GM21723 (cell line): ENCODE measurements at regions not wholly inside any gene's neighbourhood (a gene's known extent, or its start where the extent isn't known, plus 50 kb on each side); places are given as distances from the start of the nearest gene placed in this dataset.
"Not testable (repeated sequence)": the region's sequence is repeated elsewhere in the genome, so short reads cannot be mapped to it uniquely, and the experiment has no call there.

Experiments
- ATAC-seq: cut with Tn5 transposase; IDR thresholded peaks from one replicate; pipeline ENCODE4 v1.9.1; 2021; ENCODE audit warnings: mild to moderate bottlenecking, moderate library complexity; ENCODE audit not compliant: unreplicated experiment

DNA sequence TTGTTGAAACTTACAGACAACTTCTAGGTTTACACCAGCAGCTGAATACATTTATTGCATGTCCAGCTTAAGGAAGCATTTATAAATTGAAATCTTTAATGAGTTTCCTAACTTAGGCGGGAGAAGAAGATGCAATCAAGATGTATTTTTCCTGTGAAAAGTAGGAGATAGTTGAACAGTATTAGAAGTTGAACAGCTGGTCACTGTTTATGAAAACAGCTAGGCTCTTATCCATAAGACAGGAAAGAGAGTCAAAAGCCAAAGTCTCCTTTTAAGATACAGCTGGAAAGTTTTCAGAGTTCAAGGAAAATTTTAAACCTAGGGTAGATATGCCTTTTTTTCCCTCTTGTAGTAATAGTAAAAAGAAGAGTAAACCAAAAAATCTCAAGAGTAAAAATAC, 236.1 kb upstream of the FERD3L start:
- ATAC-seq: no peak

DNA sequence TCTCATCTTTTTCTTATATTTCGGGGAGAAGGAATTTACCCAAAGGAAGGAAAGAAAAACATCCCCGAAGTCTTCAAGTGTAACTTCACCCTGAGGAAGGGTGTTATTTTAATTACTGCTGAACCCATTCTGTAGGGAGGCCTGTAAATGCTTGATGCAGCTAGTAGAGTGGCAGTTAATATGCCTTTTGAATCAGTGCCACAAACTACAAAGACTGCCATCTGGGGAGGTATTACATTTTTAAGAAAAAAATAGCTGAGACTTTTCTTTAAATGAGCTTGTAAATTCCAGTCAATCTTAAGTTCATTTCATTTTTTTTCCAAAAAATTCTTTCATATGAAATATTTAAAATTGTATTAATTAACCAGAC, 233.1 kb upstream of the FERD3L start:
- no peak for ATAC-seq

DNA sequence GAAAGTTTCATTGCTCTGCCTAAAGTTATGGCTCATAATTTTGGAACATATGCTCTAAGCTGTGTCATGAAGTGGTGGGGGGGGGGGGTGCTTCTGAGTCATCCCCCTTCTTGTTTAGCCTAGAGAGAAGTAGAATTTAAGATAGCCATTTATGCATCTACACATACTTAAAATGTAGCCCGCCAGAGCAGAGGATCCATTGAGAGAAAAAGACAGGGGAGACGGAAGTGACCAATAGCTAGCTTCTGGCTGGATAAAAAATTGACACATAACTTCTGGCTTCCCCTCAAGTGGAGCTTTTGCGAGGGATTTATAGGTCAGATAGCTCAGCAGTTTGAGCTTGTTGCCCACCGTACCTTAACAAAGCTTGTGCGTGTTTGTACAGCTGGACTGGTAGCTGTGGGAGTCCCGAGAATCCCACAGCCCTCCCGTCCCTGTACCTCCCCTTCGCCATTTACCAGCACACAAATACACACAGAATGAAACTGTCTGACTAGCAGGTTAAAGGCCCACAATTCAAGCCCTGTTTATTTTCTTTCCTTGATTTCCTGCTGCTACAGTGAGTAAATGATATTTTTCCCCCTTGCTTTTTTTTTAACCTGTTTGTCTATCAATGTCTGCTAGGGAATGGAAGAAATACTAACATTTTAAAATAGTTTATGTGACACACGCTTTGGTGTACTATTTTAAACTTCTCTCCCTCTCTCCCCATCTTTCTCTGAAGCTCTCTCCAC, 232.6 kb upstream of the FERD3L start:
- no peak for ATAC-seq

DNA sequence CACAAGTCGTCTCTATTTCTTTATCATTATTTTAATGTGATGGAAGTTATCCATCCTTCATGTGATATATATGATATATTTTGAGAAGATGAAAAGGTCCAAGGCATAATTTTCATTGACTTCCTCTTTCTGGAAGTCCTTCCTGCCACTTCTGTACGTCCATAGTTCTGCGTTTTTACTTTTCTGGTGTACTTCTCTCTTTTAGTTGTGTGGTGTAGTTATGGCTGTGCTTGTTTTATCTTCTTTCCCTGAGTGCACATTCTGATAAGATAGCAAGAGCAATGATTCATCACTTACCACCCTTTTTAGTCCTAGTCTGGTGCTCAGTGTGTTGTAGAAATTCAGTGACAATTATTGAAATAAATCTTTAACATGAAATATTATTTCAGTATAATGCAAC, 231.3 kb upstream of the FERD3L start:
- no peak for ATAC-seq

DNA sequence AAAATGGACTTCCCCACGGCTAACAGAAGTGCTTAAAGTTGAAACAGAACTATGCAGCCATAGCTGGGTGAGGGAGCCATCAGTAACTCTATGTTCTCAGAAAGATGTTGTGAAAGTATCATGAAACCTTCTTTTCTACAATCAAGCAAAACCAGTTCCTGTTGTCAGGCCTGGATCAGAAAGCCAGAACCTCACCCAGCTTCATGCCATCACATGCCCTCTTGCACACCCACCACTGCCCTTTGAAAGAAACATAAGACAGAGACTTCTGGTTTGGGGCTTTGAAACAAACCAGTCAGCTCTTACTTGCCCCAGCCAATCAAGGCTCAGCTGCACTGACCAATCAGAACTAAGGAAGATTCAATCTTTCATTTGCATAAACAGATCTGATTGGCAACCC, 230.8 kb upstream of the FERD3L start:
- ATAC-seq: no peak

DNA sequence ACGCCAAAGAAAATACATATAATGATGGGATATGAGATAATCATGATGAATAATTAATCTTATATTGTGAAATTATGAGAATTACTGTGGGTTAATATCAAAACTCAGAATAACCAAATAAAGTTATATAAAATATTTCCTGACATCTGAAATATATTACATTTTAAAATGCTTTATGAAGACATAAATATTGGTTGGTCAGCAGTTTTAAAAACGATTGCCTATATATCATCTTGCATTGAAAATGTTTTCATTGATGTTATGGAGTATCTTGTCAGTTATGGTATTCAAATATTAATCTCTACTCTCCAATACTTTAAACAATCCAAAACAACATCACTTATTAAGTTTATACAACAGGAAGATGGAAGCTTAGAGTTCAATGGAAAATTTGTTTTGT, 228.1 kb upstream of the FERD3L start:
- ATAC-seq: no peak

DNA sequence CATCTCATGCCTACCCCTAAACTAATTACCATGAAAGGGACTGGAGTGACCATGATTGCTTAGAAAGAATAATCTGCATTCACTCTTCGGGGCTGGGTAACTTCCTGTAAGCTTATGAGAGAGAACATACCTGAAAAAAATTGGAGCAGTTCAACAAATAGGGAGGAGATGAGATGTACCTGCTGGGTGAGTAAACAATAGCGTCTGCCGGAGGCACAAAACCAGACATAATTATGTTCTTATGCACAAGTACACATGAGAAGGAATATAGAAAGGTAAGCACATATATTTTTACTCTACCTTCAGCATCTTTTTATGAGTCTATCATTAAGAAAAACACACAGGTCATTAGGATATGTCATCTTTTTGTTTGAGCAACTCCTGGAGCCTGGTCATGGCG, 224.6 kb upstream of the FERD3L start:
- ATAC-seq: no peak

DNA sequence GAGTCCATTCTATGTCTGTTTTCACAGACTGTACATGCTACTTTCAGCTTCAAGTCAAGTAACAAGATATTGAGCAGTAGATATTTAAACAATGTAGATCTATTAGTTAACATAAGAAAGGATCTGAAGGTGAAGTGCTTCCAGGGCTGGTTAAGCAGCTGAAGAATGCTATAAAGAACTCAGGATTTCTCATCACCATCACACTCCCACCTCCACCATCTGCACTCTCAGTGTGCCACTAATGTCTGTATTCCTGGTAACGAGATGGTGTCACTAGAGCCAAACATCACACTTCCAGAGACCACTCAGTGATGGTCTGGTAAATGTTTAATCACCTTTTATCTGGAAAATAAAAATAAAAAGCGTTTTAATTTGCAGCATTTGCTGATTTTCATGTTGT, 224.0 kb upstream of the FERD3L start:
- no peak for ATAC-seq

DNA sequence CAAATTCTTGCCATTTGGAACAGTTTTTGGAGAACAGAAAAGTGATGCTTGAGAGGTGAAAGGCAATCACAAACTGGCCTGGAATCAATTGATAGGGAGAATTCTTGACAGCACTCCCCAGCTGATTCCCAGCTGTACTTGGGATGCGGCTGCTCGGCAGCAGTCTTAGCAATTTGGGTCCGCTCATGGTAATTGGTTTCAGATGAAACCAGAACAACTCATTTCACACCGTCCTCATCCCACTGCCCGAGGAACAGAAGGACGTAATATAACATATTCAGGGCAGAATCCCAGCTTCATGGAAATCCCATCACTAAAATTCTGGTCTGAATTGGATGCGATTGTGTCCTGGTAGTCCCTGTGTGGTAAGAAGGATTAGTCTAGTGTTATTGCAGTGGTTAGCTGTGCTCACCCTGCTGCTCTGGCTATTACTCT, 223.3 kb upstream of the FERD3L start:
- ATAC-seq: no peak

DNA sequence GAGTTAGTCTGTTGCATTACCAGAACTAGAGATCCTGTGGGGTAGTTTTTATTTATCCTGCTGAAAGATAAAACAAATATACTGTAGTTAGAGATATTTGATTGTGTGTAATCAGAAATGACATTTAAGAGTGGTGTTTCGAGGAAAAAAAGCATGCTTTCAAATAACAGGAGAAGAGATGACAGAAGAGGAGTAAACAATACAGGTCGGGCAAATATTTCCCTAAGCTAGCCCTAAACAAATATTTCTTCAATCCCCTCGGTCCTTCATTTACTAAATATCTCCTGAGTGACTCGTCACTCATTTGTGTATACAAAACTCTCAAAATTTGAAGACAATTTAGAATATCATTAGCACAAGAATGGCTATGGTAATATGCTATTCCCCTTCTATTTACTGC, 219.7 kb upstream of the FERD3L start:
- ATAC-seq: no peak

DNA sequence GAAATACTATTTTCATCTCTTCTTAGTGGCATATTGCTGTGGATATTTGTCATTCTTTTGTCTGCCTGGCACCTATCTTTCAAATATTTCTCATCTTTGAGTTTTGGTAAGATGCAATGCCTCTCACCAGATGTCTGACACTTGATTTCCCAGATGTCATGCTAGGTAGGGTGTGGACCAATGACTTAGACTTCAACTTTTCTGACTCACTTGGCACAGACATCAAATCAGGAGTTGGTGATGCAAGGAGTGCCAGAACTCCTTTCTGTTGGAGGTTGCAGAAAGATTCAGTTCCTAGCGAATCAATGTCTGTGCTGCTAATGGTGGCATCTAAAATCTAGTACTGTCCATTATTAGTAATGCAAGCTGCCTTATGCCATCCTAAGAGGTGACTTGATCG, 216.9 kb upstream of the FERD3L start:
- ATAC-seq: no peak

DNA sequence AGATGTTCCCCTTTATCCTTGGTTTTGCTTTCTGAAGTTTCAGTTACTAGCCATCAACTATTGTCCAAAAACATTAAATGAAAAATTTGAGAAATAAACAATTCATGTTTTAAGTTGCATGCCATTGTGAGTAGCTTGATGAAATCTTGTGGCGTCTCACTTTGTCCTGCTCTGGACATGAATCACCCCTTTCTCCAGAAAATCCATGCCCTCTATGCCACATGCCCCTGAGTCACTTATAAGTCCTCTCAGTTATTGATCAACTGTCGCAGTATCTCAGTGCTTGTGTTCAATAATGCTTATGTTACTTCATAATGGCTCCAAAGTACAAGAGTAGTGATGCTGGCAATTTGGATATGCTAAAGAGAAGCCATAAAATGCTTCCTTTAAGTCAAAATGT, 208.0 kb upstream of the FERD3L start:
- no peak for ATAC-seq

DNA sequence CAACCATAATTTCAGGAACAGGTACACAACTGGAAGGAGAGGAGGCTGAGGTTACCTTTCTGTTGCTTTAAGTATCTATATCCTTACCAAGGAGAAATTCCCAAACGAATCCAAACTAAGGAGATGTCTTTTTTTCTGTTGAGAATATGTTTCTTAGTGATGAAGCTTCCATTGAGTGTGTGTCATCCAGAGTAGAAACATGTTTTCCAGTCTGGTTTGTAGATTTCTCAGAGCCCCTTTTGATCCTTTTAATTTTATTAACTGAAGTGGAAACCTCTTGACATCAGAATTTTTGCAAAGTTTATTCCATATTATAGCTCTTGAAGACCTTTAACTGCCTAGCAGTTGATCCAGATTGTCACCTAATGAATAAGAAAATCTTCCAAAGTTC, 207.1 kb upstream of the FERD3L start:
- no peak for ATAC-seq

DNA sequence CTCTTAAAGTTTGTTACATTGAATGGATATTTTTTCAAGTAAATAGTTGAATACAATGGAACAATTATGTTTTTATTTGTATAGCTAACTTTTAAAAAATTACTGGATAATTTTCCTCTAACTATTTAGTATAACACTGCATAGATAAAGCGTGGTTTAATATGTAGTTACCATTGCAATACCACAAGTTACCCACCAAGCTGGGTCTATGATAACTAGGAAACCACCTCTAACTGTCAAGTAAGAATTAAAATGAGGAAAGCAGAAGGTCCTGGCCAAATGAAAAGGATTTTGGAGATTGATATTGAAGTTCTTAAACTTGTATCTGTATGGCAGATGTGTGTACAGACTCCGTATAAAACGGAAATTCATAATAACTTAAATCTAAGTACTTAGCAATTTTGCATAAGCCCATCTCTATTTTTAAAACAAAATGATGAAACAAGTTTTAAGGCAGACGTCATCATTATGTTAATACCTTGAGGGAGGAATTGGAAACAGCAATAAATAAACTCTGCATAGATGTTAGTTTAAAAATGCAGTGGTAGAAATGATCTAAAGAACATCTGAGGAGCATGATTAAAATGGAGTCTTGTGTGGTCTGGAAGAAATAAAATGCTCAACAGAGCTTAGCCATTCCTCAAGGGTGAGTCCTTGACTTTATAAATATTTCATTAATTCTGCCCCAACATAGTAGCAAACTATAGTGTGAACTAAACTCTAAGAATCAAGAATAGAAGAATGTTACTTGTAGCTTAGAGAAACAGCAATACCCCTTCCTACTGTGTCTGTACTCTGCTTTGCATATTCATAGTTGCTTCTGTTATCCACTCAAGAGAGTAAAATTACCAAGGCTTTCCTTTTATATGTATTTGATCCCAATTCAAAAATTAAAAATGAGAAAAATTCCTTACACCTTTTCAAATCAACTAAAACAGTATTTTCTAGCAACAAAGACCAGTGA, 206.4 kb upstream of the FERD3L start:
- ATAC-seq: no peak

DNA sequence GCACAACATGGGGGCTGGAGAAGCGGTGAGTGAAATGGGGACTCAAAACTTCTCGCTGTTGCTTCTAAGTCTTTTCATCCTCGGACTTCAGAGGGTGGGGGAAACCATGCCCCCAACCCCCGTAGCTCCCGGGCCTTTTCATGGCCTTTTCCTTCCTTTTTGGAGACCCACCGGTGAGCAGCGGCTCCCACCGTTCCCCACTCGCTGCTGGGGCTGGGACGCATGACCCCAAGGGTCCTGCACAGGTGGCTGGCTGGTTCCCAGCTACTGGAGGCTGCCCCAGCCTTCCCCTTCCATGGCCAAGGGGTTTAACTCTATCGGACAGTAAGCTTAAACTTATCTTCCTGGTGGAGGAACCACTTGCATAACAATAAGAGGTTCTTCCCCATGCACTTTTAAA, 194.3 kb upstream of the FERD3L start:
- no peak for ATAC-seq

DNA sequence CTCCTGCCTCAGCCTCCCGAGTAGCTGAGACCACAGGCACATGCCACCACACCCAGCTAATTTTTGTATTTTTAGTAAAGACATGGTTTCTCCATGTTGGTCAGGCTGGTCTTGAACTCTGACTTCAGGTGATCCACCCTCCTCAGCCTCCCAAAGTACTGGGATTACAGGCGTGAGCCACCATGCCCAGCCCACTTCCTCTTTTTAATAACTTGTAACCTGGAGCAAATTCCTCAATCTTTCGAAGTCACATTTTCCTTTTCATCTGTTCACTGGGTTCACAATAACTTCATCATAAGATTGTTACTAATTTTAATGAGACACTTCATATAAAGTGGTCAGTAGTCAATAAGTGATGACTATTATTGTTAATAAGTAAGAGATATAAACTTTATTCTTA, 193.3 kb upstream of the FERD3L start:
- not testable (repeated sequence) for ATAC-seq

DNA sequence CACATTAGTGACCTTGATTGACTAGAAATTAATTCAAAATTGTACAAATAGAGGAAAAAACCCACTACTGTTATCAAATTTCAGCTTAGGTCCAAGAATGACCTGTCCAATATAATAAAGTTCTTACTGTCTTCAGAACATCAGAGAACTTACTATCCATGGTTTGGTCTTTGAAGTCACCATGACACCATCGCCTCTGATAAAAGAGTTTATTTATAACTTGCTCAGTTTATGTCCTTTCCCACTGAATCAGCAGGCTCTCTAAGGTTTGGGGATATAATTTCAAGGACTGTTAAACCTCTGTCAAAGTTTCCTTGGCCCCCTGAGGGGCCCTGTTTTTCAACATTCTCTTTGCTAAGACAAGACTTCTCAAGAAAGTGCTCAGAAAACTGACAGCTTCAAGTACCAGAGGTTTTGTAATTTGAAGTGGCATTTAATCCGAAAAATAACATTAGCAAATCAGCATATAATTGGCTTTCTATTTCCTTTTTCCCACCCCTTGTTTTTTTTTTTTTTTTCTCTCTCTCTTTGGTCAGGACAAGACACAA, 191.7 kb upstream of the FERD3L start:
- no peak for ATAC-seq

DNA sequence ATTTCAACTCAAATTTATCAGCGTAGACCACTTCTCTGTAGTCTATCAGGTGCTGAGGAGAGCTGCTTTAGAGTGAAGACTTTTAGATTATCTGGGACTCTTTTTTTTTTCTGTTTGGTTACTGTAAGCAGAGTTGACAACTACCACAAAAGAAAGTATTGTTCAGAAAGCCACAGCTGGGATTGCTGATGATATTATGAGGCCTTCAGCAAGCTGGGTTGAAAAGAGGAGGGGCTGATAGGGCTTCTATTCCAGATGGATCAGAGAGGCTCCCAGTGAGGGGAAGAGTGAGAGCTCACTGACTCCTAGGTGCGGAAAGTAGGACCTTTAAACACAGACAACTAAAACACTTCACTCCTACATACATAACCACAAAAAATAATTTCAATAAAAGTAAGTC, 188.5 kb upstream of the FERD3L start:
- ATAC-seq: no peak

DNA sequence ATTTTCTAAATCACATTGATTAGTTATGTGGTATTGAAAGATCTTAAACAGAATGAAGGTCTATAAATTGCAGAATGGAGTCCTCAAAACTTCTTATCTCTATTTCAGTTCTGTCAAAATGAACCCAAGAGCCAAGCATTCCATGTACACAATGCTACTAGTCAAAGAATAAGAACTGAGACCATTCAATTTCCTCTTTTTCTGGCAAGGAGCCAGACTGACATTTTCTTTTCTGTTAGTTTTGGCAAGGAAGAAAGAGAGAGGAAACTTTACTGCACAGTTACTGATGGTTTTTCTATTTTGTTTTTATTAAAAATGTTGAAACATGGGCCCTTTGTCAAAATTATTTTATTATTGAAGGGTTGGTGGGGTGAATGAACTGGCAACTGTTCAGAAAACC, 181.8 kb upstream of the FERD3L start:
- no peak for ATAC-seq

DNA sequence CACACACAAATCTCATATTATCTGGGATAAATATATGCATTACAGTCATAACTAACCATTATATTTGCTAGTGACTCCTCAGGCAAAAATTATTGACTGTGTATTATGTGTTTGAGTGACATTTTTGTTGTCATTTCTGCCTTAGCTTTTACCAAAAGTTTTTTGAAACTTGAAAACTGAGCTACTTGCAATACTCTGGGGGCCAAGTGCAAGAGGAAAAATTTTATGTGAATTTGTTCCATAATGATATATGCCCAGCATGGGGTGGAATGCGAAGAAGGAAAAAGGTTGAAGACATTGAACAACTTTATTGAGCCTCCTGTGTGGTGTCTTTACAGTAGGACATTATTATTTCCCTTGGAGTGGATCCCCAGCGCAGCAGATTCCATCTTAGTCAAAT, 176.8 kb upstream of the FERD3L start:
- no peak for ATAC-seq

DNA sequence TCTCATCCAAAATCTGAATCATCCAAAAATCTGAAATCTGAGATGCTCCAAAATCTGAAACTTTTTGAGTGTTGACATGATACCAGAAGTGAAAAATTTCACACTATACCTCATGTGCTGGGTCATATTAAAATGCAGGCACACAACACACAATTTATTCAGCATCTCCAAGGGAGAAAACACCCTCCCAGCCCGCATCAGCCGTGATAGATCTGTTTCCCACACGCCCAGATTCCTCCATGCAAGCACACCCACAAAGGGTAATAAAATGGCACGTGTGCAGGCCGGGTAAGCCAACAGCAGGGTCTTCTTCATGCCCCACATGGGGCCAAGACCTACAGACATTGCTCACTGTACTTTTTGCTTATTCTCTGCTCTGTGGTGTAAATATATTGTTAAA, 173.1 kb upstream of the FERD3L start:
- ATAC-seq: no peak

DNA sequence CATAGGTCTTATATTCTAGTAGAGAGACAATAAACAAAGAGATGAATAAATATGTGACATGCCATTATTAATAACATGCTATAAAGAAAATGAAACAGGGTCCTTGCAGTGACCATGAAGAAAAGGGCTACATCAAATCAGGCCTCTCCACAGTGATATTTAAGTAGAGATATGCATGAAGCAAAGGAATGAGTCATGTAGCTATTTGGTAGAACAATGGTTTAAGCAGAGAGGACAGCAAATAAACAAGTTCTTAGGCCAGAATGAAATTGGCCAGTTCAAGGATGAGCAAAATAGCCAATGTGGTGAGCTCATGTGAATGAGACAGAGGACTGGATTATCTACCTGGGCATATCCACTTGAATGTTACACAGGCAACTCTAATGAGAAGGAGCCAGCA, 172.2 kb upstream of the FERD3L start:
- no peak for ATAC-seq
